GM21390 (cell line): ENCODE measurements at regions not wholly inside any gene's neighbourhood (a gene's known extent, or its start where the extent isn't known, plus 50 kb on each side); places are given as distances from the start of the nearest gene placed in this dataset.
A peak's percentile ranks its signal among the peaks of the same experiment; 100 is the strongest.

Source experiments
- ATAC-seq: cut with Tn5 transposase; IDR thresholded peaks from one replicate; pipeline ENCODE4 v1.9.1; 2021; ENCODE audit not compliant: unreplicated experiment

GRCh38 chr5:8316608-8317280, 447.8 kb downstream of the MTRR start:
- no peak for ATAC-seq

GRCh38 chr5:8317335-8317734, 448.4 kb downstream of the MTRR start:
- no peak for ATAC-seq

- ATAC-seq = no peak
These were observed 451.3 kb downstream of the MTRR start for GRCh38 chr5:8320244-8320643.

- ATAC-seq = no peak
These were observed 452.3 kb downstream of the MTRR start for GRCh38 chr5:8321272-8321671.

GRCh38 chr5:8322484-8322883, 453.5 kb downstream of the MTRR start:
- ATAC-seq = no peak

GRCh38 chr5:8327016-8327415, 458.1 kb downstream of the MTRR start:
- no peak for ATAC-seq

- ATAC-seq = no peak
These were observed 460.8 kb downstream of the MTRR start for GRCh38 chr5:8329773-8330172.

GRCh38 chr5:8332666-8333445, 463.9 kb downstream of the MTRR start:
- no peak for ATAC-seq

GRCh38 chr5:8333485-8333884, 464.5 kb downstream of the MTRR start:
- ATAC-seq = no peak

- ATAC-seq = no peak
These were observed 465.0 kb downstream of the MTRR start for GRCh38 chr5:8333977-8334376.

- ATAC-seq = no peak
These were observed 471.3 kb downstream of the MTRR start for GRCh38 chr5:8340261-8340660.

- no peak for ATAC-seq
These were observed 471.9 kb downstream of the MTRR start for GRCh38 chr5:8340739-8341344.

- ATAC-seq = no peak
These were observed 472.5 kb downstream of the MTRR start for GRCh38 chr5:8341406-8341805.

- ATAC-seq = no peak
These were observed 479.0 kb downstream of the MTRR start for GRCh38 chr5:8347984-8348383.

GRCh38 chr5:8349855-8350254, 480.9 kb downstream of the MTRR start:
- ATAC-seq = peak; percentile 100

- ATAC-seq = no peak
These were observed 481.8 kb downstream of the MTRR start for GRCh38 chr5:8350644-8351339.

- ATAC-seq = no peak
These were observed 487.0 kb downstream of the MTRR start for GRCh38 chr5:8355981-8356380.

GRCh38 chr5:8360012-8360411, 491.1 kb downstream of the MTRR start:
- ATAC-seq = no peak

GRCh38 chr5:8362495-8362894, 493.5 kb downstream of the MTRR start:
- no peak for ATAC-seq

GRCh38 chr5:8363138-8363537, 494.2 kb downstream of the MTRR start:
- no peak for ATAC-seq

- ATAC-seq = no peak
These were observed 497.3 kb downstream of the MTRR start for GRCh38 chr5:8366266-8366665.

- no peak for ATAC-seq
These were observed 507.5 kb downstream of the MTRR start for GRCh38 chr5:8376478-8376877.
